Astrocyte (in vitro differentiated cells and primary cell): ENCODE measurements at regions not wholly inside any gene's neighbourhood (a gene's known extent, or its start where the extent isn't known, plus 50 kb on each side); places are given as distances from the start of the nearest gene placed in this dataset.

ENCODE experiments used
- CTCF ChIP-seq: IDR thresholded peaks from 2 replicates; pipeline ENCODE4 v1.5.1; 2011; ENCODE audit warnings: low read depth, mild to moderate bottlenecking, inconsistent platforms, low read length, moderate library complexity; ENCODE audit not compliant: insufficient read depth
- EZH2 ChIP-seq: IDR thresholded peaks from 2 replicates; pipeline ENCODE4 v1.6.1; 2012; ENCODE audit warnings: mild to moderate bottlenecking, low read length, inconsistent platforms; ENCODE audit not compliant: insufficient read depth

GRCh38 chr4:32544846-32545245 lies 1824.7 kb downstream of the PCDH7 start:
- TF ChIP-seq CTCF = no peak
- no peak for TF ChIP-seq EZH2
